GM19324 (cell line): ENCODE measurements at regions not wholly inside any gene's neighbourhood (a gene's known extent, or its start where the extent isn't known, plus 50 kb on each side); places are given as distances from the start of the nearest gene placed in this dataset.
"Not testable (repeated sequence)": the region's sequence is repeated elsewhere in the genome, so short reads cannot be mapped to it uniquely, and the experiment has no call there.

ENCODE experiments used
- ATAC-seq: cut with Tn5 transposase; IDR thresholded peaks from one replicate; pipeline ENCODE4 v1.9.1; 2021; ENCODE audit warnings: mild to moderate bottlenecking, moderate library complexity; ENCODE audit not compliant: unreplicated experiment, low FRiP score

GRCh38 chr5:108541836-108542235, 159.9 kb upstream of the FBXL17 start:
- ATAC-seq: peak; percentile 57

GRCh38 chr5:108536321-108536720, 154.4 kb upstream of the FBXL17 start:
- ATAC-seq: no peak

- ATAC-seq: not testable (repeated sequence)
Measured at GRCh38 chr5:108532129-108532445, 150.2 kb upstream of the FBXL17 start.

- no peak for ATAC-seq
Measured at GRCh38 chr5:108531367-108532128, 149.7 kb upstream of the FBXL17 start.

- ATAC-seq: no peak
Measured at GRCh38 chr5:108530706-108531105, 148.8 kb upstream of the FBXL17 start.

- no peak for ATAC-seq
Measured at GRCh38 chr5:108529381-108529780, 147.5 kb upstream of the FBXL17 start.

GRCh38 chr5:108528655-108529054, 146.8 kb upstream of the FBXL17 start:
- ATAC-seq: no peak

- no peak for ATAC-seq
Measured at GRCh38 chr5:108524564-108524963, 142.7 kb upstream of the FBXL17 start.

- no peak for ATAC-seq
Measured at GRCh38 chr5:108523360-108523759, 141.5 kb upstream of the FBXL17 start.

GRCh38 chr5:108521841-108522506, 140.1 kb upstream of the FBXL17 start:
- ATAC-seq: peak; percentile 38

- ATAC-seq: peak; percentile 88
Measured at GRCh38 chr5:108521011-108521700, 139.3 kb upstream of the FBXL17 start.

- no peak for ATAC-seq
Measured at GRCh38 chr5:108516785-108517184, 134.9 kb upstream of the FBXL17 start.

GRCh38 chr5:108515517-108516105, 133.7 kb upstream of the FBXL17 start:
- ATAC-seq: no peak

- no peak for ATAC-seq
Measured at GRCh38 chr5:108508979-108509378, 127.1 kb upstream of the FBXL17 start.

GRCh38 chr5:108507631-108508030, 125.7 kb upstream of the FBXL17 start:
- ATAC-seq: no peak

- ATAC-seq: no peak
Measured at GRCh38 chr5:108505608-108506007, 123.7 kb upstream of the FBXL17 start.

- no peak for ATAC-seq
Measured at GRCh38 chr5:108504974-108505373, 123.1 kb upstream of the FBXL17 start.

- ATAC-seq: no peak
Measured at GRCh38 chr5:108503986-108504385, 122.1 kb upstream of the FBXL17 start.

- ATAC-seq: not testable (repeated sequence)
Measured at GRCh38 chr5:108495615-108496014, 113.7 kb upstream of the FBXL17 start.

- no peak for ATAC-seq
Measured at GRCh38 chr5:108487951-108488350, 106.1 kb upstream of the FBXL17 start.

- ATAC-seq: no peak
Measured at GRCh38 chr5:108484035-108484434, 102.1 kb upstream of the FBXL17 start.
